Mucosa of rectum (tissue), 2 donors: ENCODE measurements at regions not wholly inside any gene's neighbourhood (a gene's known extent, or its start where the extent isn't known, plus 50 kb on each side); places are given as distances from the start of the nearest gene placed in this dataset.
"Not testable (repeated sequence)": the region's sequence is repeated elsewhere in the genome, so short reads cannot be mapped to it uniquely, and the experiment has no call there.

Source experiments
- H3K27ac ChIP-seq, 2 donors: one replicate each; pipeline ENCODE4 v1.7.0; 2013; ENCODE audit warnings: inconsistent platforms in 2 of 2, low read depth in 2 of 2, low read length in 2 of 2
- H3K27me3 ChIP-seq, 2 donors: one replicate each; pipeline ENCODE4 v1.7.0; 2013; ENCODE audit warnings: low read length in 2 of 2; ENCODE audit not compliant: control insufficient read depth in 2 of 2, insufficient read depth in 2 of 2
- H3K36me3 ChIP-seq, 2 donors: one replicate each; pipeline ENCODE4 v1.7.0; 2013; ENCODE audit warnings: low read length in 2 of 2; ENCODE audit not compliant: control insufficient read depth in 2 of 2, insufficient read depth in 2 of 2
- H3K4me1 ChIP-seq, 2 donors: one replicate each; pipeline ENCODE4 v1.7.0; 2013; ENCODE audit warnings: low read length in 2 of 2, mild to moderate bottlenecking in 1 of 2; ENCODE audit not compliant: control insufficient read depth in 2 of 2, insufficient read depth in 2 of 2
- H3K4me3 ChIP-seq, 2 donors: one replicate each; pipeline ENCODE4 v1.7.0; 2013; ENCODE audit warnings: low read length in 2 of 2
- H3K9ac ChIP-seq, 2 donors: one replicate each; pipeline ENCODE4 v1.7.0; 2013; ENCODE audit warnings: low read length in 2 of 2, low read depth in 1 of 2, mild to moderate bottlenecking in 1 of 2
- H3K9me3 ChIP-seq, 2 donors: one replicate each; pipeline ENCODE4 v1.7.0; 2013; ENCODE audit warnings: low read length in 2 of 2; ENCODE audit not compliant: control insufficient read depth in 2 of 2
- donor health status: healthy.
- donor health status: Normal muscosa, but diverticular disease.

DNA sequence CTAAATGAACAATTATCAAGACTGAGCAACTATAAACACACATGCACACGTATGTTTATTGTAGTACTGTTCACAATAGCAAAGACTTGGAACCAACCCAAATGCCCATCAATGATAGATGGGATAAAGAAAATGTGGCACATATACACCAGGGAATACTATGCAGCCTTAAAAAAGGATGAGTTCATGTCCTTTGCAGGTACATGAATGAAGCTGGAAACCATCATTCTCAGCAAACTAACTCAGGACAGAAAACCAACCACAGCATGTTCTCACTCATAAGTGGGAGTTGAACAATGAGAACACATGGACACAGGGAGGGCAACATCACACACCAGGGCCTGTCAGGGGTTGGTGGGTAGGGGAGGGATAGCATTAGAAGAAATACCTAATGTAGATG is 445.4 kb downstream of the BCAT1 start:
- not testable (repeated sequence) for H3K27me3 ChIP-seq, H3K4me3 ChIP-seq, H3K9ac ChIP-seq, H3K36me3 ChIP-seq, H3K4me1 ChIP-seq, H3K27ac ChIP-seq, H3K9me3 ChIP-seq

DNA sequence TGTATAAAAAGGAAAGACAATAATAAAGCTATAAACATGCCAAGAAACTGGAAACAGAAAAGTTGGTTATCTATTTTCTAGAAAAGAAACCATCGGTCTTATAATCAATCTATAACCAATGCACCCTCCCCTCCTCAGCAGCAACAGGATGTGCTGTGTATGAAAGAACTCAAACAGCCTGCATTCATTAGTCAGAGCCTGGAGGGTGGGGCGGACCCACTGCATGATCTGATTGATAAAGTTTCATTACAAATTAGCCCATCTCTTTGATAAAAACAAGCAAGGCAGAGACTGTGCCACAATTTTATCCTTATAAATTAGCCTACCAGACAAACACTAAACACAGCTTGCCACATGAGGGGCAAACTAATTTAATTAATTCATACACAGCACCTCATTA is 448.1 kb downstream of the BCAT1 start:
- Histone ChIP-seq H3K27ac (peak overlapping the region in 1 of 2 donors; percentile 51), H3K9ac (no peak overlapping the region), H3K4me1 (peaks cover 0 to 2% of the 10 kb centered on the region in 2 donors), H3K36me3 (no peaks in the 10 kb centered on the region), H3K9me3 (no peaks in the 10 kb centered on the region), H3K27me3 (no peaks in the 10 kb centered on the region), H3K4me3 (no peak overlapping the region)

DNA sequence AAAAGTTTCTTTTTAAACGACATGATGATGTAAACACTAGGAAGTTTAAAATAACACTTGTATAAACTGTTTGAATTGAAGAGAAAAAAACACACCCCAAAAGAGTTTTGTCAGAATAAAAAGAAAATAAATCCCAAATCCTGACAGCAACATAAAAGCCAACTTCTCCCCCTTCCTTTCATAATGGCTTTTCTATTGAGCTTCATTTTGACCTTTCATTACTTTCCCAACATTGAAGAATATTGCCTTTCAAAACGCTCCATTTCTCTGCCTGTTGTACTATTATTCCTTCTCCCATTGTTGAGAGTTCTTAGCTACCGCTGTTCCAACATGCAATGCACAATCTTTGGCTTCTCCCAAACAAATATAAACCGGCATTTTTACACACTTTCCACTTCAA is 448.5 kb downstream of the BCAT1 start:
- Histone ChIP-seq H3K4me1 (peaks cover 0 to 2% of the 10 kb centered on the region in 2 donors), H3K9me3 (no peaks in the 10 kb centered on the region), H3K27me3 (no peaks in the 10 kb centered on the region), H3K9ac (no peak overlapping the region), H3K27ac (peak overlapping the region in 1 of 2 donors; percentile 51), H3K36me3 (no peaks in the 10 kb centered on the region), H3K4me3 (peak overlapping the region in 1 of 2 donors; percentile 16)

DNA sequence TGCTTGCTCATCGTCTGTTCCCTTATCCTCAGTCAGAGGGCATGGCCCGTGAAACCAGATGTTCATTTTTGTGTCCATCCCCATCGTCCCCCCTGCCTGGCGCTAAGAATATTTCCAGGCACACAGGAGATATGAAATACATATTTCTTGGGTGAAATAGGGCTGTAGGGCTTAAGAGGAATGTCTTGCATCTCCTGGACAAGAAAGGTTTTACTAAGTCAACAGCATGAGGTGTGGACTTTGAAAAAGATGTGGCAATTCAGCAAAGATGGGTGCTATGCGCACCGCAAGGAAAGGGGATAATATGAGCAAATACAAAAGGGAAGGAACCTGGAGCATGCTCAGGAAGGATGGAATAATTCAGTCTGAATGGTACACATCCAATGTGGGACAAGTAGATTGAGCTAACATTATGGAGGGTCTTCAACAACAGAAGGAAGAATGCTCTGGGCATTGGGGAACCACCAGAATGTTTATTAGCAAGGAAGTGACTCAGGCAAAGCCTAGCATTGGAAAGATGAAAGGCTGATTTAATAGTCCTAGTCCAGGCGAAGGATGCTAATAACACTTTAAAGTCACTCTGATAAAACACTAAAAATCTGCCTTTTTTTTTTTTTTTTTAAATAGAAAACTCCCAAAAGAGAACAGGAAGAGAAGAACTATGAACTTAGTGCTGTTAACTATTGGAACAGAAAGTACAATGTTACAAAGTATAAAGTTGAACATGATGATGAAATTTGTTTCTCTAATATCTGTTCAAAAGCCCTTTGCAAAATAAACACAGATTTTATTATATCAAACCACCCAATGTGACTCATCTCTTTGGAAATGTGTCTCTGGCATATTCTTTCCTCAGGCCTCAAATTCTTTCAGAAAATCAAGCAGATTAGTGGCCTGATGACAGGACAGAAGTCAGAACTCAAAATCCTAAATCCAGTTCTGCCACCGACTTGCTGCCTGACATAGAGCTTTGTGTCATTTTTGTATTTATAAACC is 449.5 kb downstream of the BCAT1 start:
- no peaks in the 10 kb centered on the region for H3K36me3 ChIP-seq
- no peak overlapping the region for H3K4me3 ChIP-seq
- no peaks in the 10 kb centered on the region for H3K27me3 ChIP-seq
- peak overlapping the region; percentile 32 to 35 for H3K27ac ChIP-seq
- H3K4me1 ChIP-seq = peaks cover 0 to 2% of the 10 kb centered on the region in 2 donors
- no peak overlapping the region for H3K9ac ChIP-seq
- no peaks in the 10 kb centered on the region for H3K9me3 ChIP-seq

DNA sequence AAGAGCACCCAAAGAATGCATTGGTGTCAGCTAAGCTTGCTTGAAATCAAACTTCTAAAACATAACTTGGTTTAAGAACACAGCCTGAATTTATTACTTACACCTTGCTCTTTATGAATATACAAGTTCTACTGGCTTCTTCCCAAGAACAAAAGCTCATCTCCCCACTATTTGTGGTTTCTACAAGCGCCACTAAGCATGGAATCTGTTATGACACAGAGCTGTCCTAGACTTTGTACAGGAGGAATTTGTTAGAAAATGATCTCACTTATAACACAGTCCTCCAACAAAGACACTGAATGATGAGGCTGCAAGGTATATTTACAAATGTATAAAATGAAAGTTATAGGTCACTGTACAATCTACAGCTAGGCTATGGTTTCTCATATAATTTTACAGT is 452.1 kb downstream of the BCAT1 start:
- no peak overlapping the region for H3K27ac ChIP-seq

DNA sequence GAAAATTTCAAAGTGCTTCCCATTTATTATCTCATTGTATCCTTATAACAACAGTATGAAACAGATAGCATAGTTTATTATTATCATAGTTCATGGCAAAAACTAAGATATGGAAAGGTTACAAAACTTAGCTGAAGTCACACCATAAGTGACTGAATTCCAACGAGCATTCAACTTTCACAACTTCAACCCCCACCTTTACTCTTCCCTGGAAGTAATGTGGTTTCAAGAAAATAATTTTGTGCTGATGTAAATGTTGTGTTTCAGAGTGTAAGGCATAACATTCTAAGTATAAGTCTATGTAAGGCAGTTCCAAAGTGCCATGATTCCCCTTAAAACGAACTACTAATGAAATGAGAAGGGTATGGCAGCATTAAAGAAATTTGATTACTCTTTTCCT is 454.5 kb downstream of the BCAT1 start:
- H3K36me3 ChIP-seq = no peaks in the 10 kb centered on the region
- no peaks in the 10 kb centered on the region for H3K9me3 ChIP-seq
- H3K4me1 ChIP-seq = peaks cover 0 to 2% of the 10 kb centered on the region in 2 donors
- H3K4me3 ChIP-seq = no peak overlapping the region
- H3K27ac ChIP-seq = no peak overlapping the region
- H3K27me3 ChIP-seq = no peaks in the 10 kb centered on the region
- H3K9ac ChIP-seq = no peak overlapping the region

More for the DNA sequence above, 452.1 kb downstream of the BCAT1 start:
- Histone ChIP-seq H3K9me3 (no peaks in the 10 kb centered on the region), H3K36me3 (no peaks in the 10 kb centered on the region), H3K27me3 (no peaks in the 10 kb centered on the region), H3K4me3 (no peak overlapping the region), H3K9ac (no peak overlapping the region), H3K4me1 (peaks cover 0 to 2% of the 10 kb centered on the region in 2 donors)

DNA sequence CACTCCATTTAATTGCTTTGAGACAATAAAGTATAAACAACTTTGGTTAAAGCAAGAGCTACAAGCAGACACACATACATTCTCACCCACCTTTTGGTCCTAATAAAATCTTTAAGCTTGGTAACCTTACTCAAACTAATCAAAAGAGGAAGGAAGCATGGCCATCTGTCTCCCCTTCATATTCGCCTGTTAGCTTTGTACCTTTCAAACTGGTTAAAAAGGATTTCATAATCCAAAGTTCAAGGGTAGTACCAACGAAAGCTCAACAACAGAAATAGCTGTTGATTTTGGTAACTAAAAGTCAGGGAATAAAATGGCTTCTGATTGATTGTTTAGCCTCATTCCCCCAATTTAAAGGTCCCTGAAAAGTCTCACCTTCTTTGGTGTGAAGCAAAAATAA is 456.9 kb downstream of the BCAT1 start:
- H3K9me3 ChIP-seq = no peaks in the 10 kb centered on the region
- no peaks in the 10 kb centered on the region for H3K27me3 ChIP-seq
- no peak overlapping the region for H3K9ac ChIP-seq
- no peaks in the 10 kb centered on the region for H3K36me3 ChIP-seq
- no peak overlapping the region for H3K4me3 ChIP-seq
- H3K4me1 ChIP-seq = no peaks in the 10 kb centered on the region
- no peak overlapping the region for H3K27ac ChIP-seq

DNA sequence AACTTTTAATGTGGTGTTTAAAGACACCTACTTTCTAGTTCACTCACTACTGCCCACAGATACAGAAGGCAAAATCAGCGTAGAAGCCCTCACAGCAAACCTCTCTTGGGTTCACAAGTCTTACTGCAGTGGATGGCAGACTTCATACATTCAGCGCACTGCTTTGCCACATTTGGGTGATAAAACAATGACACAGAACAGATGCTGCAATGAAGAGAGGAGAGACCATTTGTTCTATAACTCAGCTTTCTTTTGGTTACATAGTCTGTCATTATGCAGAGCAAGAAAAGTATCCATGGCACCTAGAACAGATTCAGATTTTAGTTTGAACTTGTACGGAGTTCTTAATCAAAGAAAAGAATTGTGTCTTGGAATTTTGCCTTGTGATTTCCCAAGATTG is 459.0 kb downstream of the BCAT1 start:
- no peaks in the 10 kb centered on the region for H3K36me3 ChIP-seq
- no peaks in the 10 kb centered on the region for H3K9me3 ChIP-seq
- no peak overlapping the region for H3K27ac ChIP-seq
- no peak overlapping the region for H3K4me3 ChIP-seq
- H3K4me1 ChIP-seq = no peaks in the 10 kb centered on the region
- H3K9ac ChIP-seq = no peak overlapping the region
- H3K27me3 ChIP-seq = no peaks in the 10 kb centered on the region

DNA sequence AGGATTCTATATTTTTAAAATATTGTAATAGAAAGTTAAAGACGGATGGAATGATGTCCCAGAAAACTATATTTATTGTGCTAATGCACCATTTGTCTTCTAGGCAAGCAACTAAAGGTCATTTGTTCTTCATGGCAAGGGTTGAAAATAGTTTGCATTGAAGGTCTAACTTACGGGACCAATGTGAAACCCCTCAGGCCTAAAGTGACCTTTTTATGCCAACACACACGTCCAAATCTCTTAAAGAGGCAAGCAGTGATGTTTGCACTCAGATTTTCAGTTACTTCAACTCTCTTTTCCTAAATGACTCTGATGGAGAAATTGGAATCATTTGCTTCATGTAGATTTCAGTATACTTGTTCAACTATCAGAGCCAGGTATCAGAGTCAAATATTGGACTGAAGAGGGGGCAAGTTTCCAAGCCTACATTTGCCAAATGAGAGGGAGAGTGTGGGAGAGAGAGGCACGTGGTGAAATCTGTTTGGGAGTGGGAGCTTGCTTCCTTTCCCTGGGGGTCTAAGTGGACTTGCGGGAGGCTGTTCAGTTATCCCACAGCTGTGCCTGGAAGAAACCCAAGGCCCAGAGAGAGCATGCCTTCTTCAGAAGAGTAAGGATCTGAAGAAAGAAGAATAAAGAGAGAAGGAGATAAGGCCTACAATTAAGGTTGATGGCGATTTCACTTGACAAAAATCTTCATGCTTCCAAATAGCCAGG is 459.8 kb downstream of the BCAT1 start:
- Histone ChIP-seq H3K36me3 (no peaks in the 10 kb centered on the region), H3K9ac (no peak overlapping the region), H3K9me3 (no peaks in the 10 kb centered on the region), H3K4me1 (no peaks in the 10 kb centered on the region), H3K27ac (no peak overlapping the region), H3K4me3 (no peak overlapping the region), H3K27me3 (no peaks in the 10 kb centered on the region)

DNA sequence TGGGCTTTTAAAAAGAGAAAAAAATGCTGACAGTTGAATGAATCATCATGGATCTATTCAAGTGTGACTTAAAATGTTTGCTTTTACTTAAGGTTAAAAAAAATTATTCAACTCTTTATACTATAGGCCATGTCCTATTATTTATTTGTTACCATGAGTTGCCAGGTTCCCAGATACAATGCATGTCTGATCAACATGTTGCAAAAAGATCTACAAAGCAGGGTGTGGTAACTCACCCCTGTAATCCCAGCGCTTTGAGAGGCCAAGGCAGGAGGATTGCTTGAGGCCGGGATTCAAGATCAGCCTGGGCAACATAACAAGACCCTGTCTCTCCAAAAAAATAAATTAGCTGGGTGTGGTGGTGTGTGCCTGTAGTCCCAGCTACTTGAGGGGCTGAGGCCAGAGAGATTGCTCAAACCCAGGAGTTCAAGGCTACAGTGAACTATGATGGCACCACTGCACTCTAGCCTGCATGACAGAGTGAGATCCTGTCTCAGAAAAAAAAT is 460.8 kb downstream of the BCAT1 start:
- Histone ChIP-seq H3K27ac (no peak overlapping the region), H3K27me3 (no peaks in the 10 kb centered on the region), H3K36me3 (no peaks in the 10 kb centered on the region), H3K4me3 (no peak overlapping the region), H3K4me1 (no peaks in the 10 kb centered on the region), H3K9me3 (no peaks in the 10 kb centered on the region), H3K9ac (no peak overlapping the region)
